ENCODE measurements at regions not wholly inside any gene's neighbourhood (a gene's known extent, or its start where the extent isn't known, plus 50 kb on each side); places are given as distances from the start of the nearest gene placed in this dataset.
"Not testable (repeated sequence)": the region's sequence is repeated elsewhere in the genome, so short reads cannot be mapped to it uniquely, and the experiment has no call there.

DNA sequence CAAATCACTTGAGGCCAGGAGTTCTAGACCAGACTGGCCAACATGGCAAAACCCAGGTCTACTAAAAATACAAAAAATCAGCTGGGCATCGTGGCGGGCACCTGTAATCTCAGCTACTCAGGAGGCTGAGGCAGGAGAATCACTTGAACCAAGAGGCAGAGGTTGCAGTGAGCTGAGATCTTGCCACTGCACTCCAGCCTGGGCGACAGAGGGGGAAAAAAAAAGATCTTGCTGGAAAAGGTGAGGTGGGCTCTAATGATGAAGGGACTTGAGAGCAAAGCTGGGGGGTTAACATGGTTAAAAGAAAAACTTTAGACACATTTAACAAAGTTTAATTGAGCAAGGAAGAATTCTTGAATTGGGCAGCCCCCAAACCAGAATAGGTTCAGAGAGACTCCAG, 121.8 kb downstream of the BANF2 start:
- H3K9me3 Mint-ChIP-seq; ATAC-seq (ENCODE audit: low read depth); H3K4me1 Mint-ChIP-seq; H3K27ac Mint-ChIP-seq; H3K27me3 Mint-ChIP-seq; H3K36me3 Mint-ChIP-seq; H3K4me3 Mint-ChIP-seq; POLR2A ChIA-PET; DNase-seq: not testable (repeated sequence)

DNA sequence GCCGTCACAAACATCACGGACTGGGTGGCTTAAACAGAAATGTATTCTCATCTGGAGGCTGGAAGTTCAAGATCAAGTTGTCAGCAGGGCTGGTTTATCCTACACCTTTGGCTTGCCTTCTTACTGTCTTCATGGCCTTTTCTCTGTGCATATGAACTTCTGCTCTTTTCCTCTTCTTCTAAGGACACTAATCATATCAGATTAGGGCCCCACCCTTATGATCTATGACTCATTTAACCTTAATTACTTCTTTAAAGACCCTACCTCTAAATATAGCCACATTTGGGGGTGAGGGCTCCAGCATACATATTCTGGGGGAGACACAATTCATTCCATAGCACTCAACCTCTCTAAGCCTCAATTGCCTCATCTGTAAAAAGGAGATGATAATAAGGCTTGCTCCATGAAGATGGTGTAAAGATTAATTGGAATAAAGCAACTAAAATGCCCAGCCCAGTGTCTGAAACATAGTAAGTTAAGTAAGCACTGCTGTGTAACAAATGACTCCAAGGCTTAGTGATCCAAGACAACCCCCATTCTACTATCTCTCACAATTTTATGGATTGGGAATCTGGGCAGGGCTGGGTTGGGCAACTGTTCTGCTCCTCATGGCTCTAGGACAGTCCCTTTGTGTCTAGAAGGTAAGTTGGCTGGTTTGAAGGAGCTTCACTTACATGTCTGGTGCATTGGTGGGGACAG, 119.8 kb downstream of the BANF2 start:
- no peak for ATAC-seq (ENCODE audit: low read depth)
- DNase-seq: no peak
- H3K27me3 Mint-ChIP-seq: peaks cover 2% of the 10 kb centered on the region
- no peaks in the 10 kb centered on the region for H3K36me3 Mint-ChIP-seq
- H3K27ac Mint-ChIP-seq: no peak overlapping the region
- no peaks in the 10 kb centered on the region for H3K9me3 Mint-ChIP-seq
- POLR2A ChIA-PET: no interaction called here
- no peaks in the 10 kb centered on the region for H3K4me1 Mint-ChIP-seq
- no peak overlapping the region for H3K4me3 Mint-ChIP-seq

DNA sequence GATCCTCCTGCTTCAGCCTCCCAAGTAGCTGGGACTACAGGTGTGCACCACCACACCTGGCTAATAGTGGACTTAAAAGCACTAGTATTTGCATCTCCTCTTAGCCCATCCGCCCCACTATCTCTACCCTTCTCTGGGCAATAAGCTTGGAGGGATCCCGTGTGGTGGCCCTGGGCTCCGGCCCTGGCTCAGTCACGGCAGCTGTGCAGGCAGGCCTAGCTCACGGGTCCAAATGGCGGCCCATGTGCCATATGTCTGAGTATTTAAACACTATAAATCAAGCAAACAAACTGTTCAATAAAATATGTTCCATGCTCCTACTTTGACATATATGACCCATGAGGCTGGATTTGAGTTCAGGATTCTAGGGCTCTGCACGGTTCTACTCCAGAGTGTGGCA, 118.4 kb downstream of the BANF2 start:
- H3K36me3 Mint-ChIP-seq: no peaks in the 10 kb centered on the region
- H3K9me3 Mint-ChIP-seq: no peaks in the 10 kb centered on the region
- H3K27ac Mint-ChIP-seq: no peak overlapping the region
- no peak overlapping the region for H3K4me3 Mint-ChIP-seq
- no peak for ATAC-seq (ENCODE audit: low read depth)
- no peak for DNase-seq
- POLR2A ChIA-PET: no interaction called here
- H3K27me3 Mint-ChIP-seq: peaks cover 2% of the 10 kb centered on the region
- no peaks in the 10 kb centered on the region for H3K4me1 Mint-ChIP-seq

DNA sequence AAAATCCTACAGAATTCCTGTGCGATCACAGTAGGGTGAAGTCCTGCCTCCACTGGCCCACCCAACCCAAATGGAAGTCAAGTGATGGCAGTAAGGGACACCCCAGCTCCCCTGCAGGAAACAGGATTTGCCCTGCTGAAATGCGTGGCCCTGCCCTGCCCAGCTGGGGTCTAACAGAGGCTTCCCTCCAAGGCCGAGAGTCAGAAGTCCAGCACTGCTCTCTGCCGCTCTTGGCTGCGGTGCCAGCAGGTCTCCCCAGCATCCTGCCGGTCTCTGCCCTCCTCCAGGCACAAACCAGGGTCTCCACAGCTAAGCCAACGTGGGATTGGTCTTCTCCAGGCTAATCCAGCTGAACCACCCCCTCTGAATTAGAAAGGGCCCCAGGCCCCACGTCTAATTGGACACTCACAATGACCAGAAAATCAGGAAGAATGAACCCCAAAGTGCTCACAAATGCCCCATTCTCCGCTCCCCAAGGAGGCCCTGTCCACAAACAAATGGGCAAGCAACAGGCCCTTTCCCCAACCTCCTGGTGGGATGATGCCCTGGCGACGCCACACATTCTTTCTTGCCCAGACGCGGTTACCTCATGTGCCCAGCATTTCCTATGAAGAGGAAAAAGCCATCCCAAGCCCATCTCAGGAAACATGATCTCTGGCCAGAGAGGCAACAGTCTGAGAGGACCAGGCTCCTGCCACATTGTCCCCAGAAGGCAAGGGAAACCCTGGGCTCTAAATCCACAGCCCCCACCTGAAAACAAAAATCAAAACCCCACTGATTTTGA, 117.2 kb downstream of the BANF2 start:
- Mint-ChIP-seq H3K4me1 (no peaks in the 10 kb centered on the region), H3K27me3 (peaks cover 2% of the 10 kb centered on the region), H3K36me3 (no peaks in the 10 kb centered on the region), H3K27ac (no peak overlapping the region), H3K9me3 (no peaks in the 10 kb centered on the region), H3K4me3 (no peak overlapping the region)
- DNase-seq: no peak
- no peak for ATAC-seq (ENCODE audit: low read depth)
- POLR2A ChIA-PET: no interaction called here

DNA sequence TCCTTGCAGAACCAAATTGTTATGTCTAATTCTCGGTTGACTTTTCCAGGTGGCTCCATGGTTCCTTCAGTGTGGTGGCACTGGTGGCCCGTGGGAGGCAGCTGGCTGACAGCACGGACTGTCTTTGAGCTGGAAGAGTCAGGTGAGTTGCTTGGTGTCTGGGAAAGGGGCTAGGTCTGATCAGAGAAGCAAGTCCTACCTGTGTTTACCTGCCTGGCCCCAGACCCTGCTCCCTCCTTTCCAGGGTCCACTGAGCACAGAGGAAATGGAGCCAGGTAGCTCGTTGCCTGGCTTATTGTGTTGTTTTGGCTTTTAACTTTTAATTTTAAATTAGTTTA, 111.8 kb downstream of the BANF2 start:
- H3K4me3 Mint-ChIP-seq: no peak overlapping the region
- POLR2A ChIA-PET: no interaction called here
- no peaks in the 10 kb centered on the region for H3K9me3 Mint-ChIP-seq
- H3K27ac Mint-ChIP-seq: no peak overlapping the region
- ATAC-seq (ENCODE audit: low read depth) (no peak), DNase-seq (no peak)
- no peaks in the 10 kb centered on the region for H3K4me1 Mint-ChIP-seq
- H3K36me3 Mint-ChIP-seq: no peaks in the 10 kb centered on the region
- peaks cover 2% of the 10 kb centered on the region for H3K27me3 Mint-ChIP-seq

DNA sequence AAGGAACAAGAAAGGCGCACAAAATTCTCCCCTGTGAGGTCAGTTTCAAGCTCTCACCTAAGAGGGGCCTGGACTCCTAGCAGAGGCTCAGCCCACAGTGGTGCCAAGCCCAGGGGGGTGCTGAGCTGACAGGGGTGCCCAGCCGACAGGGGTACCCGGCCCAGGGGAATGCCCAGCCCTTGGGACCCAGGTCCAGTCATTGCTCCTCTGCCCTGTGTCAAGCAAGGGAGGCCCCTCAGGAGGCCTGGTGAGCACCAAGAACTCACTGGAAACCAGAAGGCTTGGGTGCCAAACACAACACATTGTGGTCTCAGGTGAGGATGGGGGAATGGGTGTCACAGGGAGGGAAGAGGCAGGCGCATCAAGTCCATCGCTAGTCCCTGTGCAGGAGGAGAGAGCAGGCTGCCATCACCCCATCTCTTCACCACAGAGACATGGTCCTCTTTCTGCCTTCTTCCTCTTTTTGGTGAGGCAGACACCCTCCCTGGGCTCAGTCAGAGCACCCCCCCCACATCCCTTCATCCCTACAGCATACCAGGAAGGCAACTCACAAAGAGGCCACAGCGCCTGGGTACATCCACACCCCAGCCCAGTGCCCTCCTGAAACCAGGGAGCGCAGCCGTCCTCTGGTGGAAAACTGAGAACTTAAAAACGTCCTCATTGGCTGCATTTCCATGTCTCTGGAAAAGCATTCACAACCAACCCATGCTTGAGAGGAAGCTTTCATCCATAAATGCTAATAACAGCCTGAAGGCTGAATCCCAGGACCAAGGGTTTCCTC, 111.3 kb downstream of the BANF2 start:
- no peaks in the 10 kb centered on the region for H3K36me3 Mint-ChIP-seq
- DNase-seq (no peak), ATAC-seq (ENCODE audit: low read depth) (no peak)
- H3K4me3 Mint-ChIP-seq: no peak overlapping the region
- peaks cover 2% of the 10 kb centered on the region for H3K27me3 Mint-ChIP-seq
- H3K27ac Mint-ChIP-seq: no peak overlapping the region
- no peaks in the 10 kb centered on the region for H3K4me1 Mint-ChIP-seq
- POLR2A ChIA-PET: no interaction called here
- no peaks in the 10 kb centered on the region for H3K9me3 Mint-ChIP-seq

DNA sequence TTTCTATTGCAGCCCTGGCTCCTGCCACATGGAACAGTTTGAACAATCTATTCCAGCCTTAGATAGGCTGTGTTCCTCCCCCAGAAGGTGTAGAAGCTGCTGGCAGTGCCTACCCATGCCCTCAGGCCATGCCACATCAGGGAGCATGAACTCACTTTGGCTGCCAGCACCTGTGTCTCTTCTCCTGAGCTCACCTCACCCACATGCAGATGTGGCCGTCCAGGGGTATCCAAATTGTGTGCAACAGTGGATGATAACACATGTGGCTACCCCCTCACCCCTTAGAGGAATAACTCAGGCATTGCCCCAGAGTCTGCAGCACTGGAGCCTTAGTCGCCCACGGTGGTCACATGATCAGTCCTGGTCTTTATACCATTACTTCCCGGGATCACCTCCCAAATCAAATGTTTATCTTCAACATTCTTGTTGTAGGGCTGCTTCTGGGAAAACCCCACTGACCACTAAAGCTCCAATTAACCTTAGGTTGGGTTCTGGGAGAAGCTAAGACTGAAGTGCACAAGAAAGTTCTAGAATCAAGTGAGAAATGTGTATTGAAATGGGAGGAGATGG, 110.4 kb downstream of the BANF2 start:
- DNase-seq (no peak), ATAC-seq (ENCODE audit: low read depth) (no peak)
- Mint-ChIP-seq H3K27ac (no peak overlapping the region), H3K9me3 (no peaks in the 10 kb centered on the region), H3K4me3 (no peak overlapping the region), H3K27me3 (no peaks in the 10 kb centered on the region), H3K36me3 (no peaks in the 10 kb centered on the region), H3K4me1 (no peaks in the 10 kb centered on the region)
- POLR2A ChIA-PET: no interaction called here

DNA sequence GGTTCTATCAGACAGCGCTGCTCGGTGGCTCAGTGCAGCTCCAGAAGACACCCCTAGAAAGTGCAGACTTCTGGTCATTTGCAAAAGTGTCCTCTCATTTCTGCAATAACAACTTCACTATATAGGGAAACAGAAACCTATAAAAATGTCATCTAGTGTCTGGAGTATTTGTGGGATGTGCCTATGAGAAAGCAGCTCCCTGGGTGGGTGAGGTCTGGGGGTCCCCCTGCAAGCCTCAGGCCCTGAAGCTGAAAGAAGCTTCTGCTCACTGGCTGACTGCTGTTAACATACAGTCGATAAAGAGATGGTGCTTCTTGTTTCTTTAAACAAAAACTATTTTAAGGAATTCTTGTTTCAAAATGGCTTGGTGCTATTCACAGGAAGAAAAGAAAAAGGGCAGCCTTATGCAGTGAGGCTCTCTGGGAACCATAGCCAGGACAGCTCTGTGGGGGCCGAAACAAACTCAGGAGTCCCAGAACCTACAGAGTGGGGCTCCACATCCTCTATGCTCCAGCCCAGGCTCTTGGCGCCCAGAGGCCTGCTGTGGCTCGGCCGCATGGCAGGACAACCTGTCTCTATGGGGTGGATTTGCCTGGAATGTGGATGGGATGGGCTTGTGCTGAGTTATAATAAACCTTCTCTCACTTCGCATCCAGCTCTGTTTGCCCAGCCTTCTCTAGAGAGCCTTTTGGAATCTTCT, 109.7 kb downstream of the BANF2 start:
- ATAC-seq (ENCODE audit: low read depth) (no peak), DNase-seq (no peak)
- Mint-ChIP-seq H3K9me3 (no peaks in the 10 kb centered on the region), H3K4me3 (no peak overlapping the region), H3K27me3 (no peaks in the 10 kb centered on the region), H3K36me3 (no peaks in the 10 kb centered on the region), H3K4me1 (no peaks in the 10 kb centered on the region), H3K27ac (no peak overlapping the region)
- POLR2A ChIA-PET: no interaction called here

DNA sequence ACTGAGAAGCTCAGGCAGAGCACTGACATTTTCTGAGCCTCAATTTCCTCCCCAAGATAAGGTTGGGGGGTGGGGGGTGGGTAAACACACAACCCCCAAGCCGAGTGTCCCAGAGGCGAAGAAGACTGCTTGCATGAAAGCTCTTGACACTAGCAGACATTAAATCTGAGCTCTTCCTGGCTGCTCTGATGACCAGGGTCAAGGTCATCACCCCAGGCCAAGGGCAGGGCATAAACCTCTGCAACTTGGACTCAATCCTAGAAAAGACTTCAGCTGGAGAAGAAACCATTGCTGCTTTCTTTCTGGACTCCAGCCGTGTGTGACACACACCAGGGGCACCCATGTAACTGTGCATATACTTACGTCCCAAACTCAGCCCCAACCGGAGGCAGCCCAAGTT, 109.0 kb downstream of the BANF2 start:
- H3K4me3 Mint-ChIP-seq: no peak overlapping the region
- no peaks in the 10 kb centered on the region for H3K36me3 Mint-ChIP-seq
- H3K9me3 Mint-ChIP-seq: no peaks in the 10 kb centered on the region
- no peak overlapping the region for H3K27ac Mint-ChIP-seq
- peaks cover 4% of the 10 kb centered on the region for H3K27me3 Mint-ChIP-seq
- DNase-seq (no peak), ATAC-seq (ENCODE audit: low read depth) (no peak)
- POLR2A ChIA-PET: no interaction called here
- no peaks in the 10 kb centered on the region for H3K4me1 Mint-ChIP-seq

DNA sequence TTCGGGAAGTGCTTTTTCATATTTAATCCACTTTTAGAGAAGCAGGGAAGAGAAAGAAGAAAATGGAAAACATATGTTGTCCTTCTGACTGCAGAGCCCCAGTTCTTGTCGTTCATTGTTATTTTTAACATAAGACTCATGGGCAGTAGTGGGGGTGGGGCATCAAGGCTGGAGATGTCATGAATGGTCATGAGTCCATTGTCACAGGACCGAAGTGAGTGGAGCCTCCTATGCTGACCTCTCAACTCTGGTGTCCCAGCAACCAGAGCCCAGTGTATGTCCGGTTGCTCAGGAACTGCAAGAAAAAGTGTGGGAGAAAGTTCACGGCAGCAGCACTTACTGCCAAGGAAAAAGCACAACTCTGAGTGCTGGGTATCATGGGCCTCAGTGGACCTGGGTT, 108.6 kb downstream of the BANF2 start:
- H3K4me1 Mint-ChIP-seq: no peaks in the 10 kb centered on the region
- H3K27me3 Mint-ChIP-seq: peaks cover 6% of the 10 kb centered on the region
- no peak overlapping the region for H3K27ac Mint-ChIP-seq
- POLR2A ChIA-PET: no interaction called here
- ATAC-seq (ENCODE audit: low read depth) (no peak), DNase-seq (no peak)
- no peak overlapping the region for H3K4me3 Mint-ChIP-seq
- H3K36me3 Mint-ChIP-seq: no peaks in the 10 kb centered on the region
- H3K9me3 Mint-ChIP-seq: no peaks in the 10 kb centered on the region

DNA sequence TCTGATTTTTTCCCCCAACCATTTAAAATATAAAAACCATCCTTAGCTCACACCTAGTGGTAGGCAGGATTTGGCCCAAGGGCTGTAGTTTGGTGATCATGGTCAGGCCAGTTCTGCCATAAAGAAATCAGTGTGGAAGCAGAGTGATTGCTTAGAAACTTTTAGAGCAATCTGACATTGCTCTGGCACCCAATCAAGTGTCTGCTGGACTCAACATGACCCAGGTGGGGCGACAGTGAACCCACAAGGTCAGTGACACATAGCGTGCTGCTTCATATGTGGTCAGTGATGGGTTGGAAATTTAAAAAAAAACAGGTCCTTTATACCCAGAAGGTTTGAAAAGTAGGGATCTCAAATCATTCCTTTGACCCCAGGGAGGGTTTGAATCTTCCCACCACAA, 107.9 kb downstream of the BANF2 start:
- no peak for DNase-seq
- H3K36me3 Mint-ChIP-seq: no peaks in the 10 kb centered on the region
- peaks cover 6% of the 10 kb centered on the region for H3K27me3 Mint-ChIP-seq
- no peak for ATAC-seq (ENCODE audit: low read depth)
- no peaks in the 10 kb centered on the region for H3K4me1 Mint-ChIP-seq
- H3K9me3 Mint-ChIP-seq: no peaks in the 10 kb centered on the region
- POLR2A ChIA-PET: no interaction called here
- H3K4me3 Mint-ChIP-seq: no peak overlapping the region
- H3K27ac Mint-ChIP-seq: no peak overlapping the region

DNA sequence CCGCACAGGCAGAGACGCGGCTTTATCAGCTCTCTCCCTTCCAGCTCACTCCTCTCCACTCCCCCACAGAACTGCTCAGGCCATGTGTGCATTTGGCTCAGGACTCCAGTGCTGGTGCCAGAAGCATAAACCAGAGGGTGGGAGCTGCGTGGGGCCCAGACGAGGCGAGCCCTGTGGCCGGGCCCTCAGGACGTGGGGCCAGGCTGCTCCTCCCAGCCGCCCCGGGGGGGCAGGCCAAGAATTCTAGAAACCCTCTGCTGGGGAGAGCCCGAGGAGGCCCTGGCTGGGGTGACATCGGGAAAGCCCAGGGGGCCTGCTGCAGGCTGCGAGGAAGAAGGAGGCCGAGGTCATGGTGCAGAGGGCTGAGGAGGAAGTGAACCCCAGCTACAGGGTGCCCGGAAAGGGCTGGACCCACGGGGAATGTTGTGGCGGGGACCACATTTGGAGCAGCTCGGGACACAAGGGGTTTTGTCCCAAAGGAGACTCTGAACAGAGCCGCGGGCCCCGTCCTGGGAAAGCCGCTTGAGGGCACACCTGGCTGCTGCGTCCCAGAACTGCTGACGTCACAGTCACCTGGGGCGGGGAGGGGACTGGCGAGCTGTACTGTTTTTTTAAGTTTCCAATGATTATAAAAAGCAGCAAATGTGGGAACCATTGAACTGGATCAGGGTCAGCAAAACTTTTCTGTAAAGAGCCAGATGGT, 107.1 kb downstream of the BANF2 start:
- no peak overlapping the region for H3K4me3 Mint-ChIP-seq
- ATAC-seq (ENCODE audit: low read depth) (no peak), DNase-seq (no peak)
- no peaks in the 10 kb centered on the region for H3K4me1 Mint-ChIP-seq
- H3K27ac Mint-ChIP-seq: no peak overlapping the region
- POLR2A ChIA-PET: no interaction called here
- H3K36me3 Mint-ChIP-seq: no peaks in the 10 kb centered on the region
- H3K27me3 Mint-ChIP-seq: peaks cover 6% of the 10 kb centered on the region
- no peaks in the 10 kb centered on the region for H3K9me3 Mint-ChIP-seq

DNA sequence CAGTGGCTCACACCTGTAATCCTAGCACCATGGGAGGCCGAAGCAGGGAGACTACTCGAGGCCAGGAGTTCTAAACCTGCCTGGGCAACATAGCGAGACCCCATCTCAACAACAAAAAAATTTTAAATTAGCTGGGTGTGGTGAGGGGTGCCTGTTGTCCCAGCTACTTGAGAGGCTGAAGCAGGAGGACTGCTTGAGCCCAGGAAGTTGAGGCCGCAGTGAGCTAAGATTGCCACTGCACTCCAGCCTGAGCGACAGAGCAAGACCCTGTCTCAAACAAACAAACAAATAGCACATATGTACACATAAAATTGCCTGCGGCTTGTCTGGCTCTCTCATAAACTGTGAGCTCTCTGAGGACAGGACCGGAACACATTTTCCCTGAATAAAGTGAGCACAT, 106.3 kb downstream of the BANF2 start:
- Mint-ChIP-seq H3K9me3 (no peaks in the 10 kb centered on the region), H3K4me3 (no peak overlapping the region), H3K27ac (no peak overlapping the region), H3K36me3 (no peaks in the 10 kb centered on the region), H3K4me1 (no peaks in the 10 kb centered on the region), H3K27me3 (peaks cover 6% of the 10 kb centered on the region)
- DNase-seq (no peak), ATAC-seq (ENCODE audit: low read depth) (no peak)
- POLR2A ChIA-PET: no interaction called here
